Mesenteric fat pad (tissue), 1 donor: ENCODE measurements at regions not wholly inside any gene's neighbourhood (a gene's known extent, or its start where the extent isn't known, plus 50 kb on each side); places are given as distances from the start of the nearest gene placed in this dataset.

Source experiments
- DNase-seq: peaks from one replicate; pipeline ENCODE4 v3.0.0-alpha.2; 2020; ENCODE audit warnings: low spot score
- donor health status: DM: yes; HTN: yes; CAD: no.

- DNase-seq: peak; percentile 37
Measured at GRCh38 chr1:5349526-5349925, 642.7 kb downstream of the NPHP4 start.

- DNase-seq: peak; percentile 68
Measured at GRCh38 chr1:5348732-5349465, 643.3 kb downstream of the NPHP4 start.

GRCh38 chr1:5347726-5348125 lies 644.5 kb downstream of the NPHP4 start:
- peak; percentile 49 for DNase-seq

GRCh38 chr1:5345556-5345955 lies 646.7 kb downstream of the NPHP4 start:
- DNase-seq: peak; percentile 43

GRCh38 chr1:5343256-5344020 lies 648.8 kb downstream of the NPHP4 start:
- peak; percentile 20 for DNase-seq

GRCh38 chr1:5342830-5343229 lies 649.4 kb downstream of the NPHP4 start:
- peak; percentile 77 for DNase-seq

- DNase-seq: peak; percentile 51
Measured at GRCh38 chr1:5342172-5342571, 650.1 kb downstream of the NPHP4 start.

GRCh38 chr1:5341471-5341870 lies 650.8 kb downstream of the NPHP4 start:
- no peak for DNase-seq

- DNase-seq: peak; percentile 87
Measured at GRCh38 chr1:5340560-5341130, 651.6 kb downstream of the NPHP4 start.

GRCh38 chr1:5338466-5338865 lies 653.8 kb downstream of the NPHP4 start:
- DNase-seq: no peak

GRCh38 chr1:5333291-5333690 lies 658.9 kb downstream of the NPHP4 start:
- DNase-seq: no peak

GRCh38 chr1:5331101-5331500 lies 661.1 kb downstream of the NPHP4 start:
- peak; percentile 77 for DNase-seq

GRCh38 chr1:5329068-5329739 lies 663.0 kb downstream of the NPHP4 start:
- DNase-seq: peak; percentile 45

GRCh38 chr1:5324883-5325282 lies 667.3 kb downstream of the NPHP4 start:
- DNase-seq: no peak

- DNase-seq: no peak
Measured at GRCh38 chr1:5318143-5318816, 663.9 kb downstream of the AJAP1 start.

GRCh38 chr1:5317391-5317790 lies 663.0 kb downstream of the AJAP1 start:
- DNase-seq: no peak

GRCh38 chr1:5312862-5313261 lies 658.5 kb downstream of the AJAP1 start:
- DNase-seq: peak; percentile 68

- no peak for DNase-seq
Measured at GRCh38 chr1:5312293-5312674, 657.9 kb downstream of the AJAP1 start.

- DNase-seq: peak; percentile 68
Measured at GRCh38 chr1:5311634-5312292, 657.4 kb downstream of the AJAP1 start.

- DNase-seq: peak; percentile 76
Measured at GRCh38 chr1:5311147-5311546, 656.7 kb downstream of the AJAP1 start.

- peak; percentile 41 for DNase-seq
Measured at GRCh38 chr1:5308249-5308648, 653.8 kb downstream of the AJAP1 start.
